ENCODE measurements at regions not wholly inside any gene's neighbourhood (a gene's known extent, or its start where the extent isn't known, plus 50 kb on each side); places are given as distances from the start of the nearest gene placed in this dataset.

GRCh38 chr20:60480950-60481742, 522.9 kb downstream of the CDH26 start:
- 0 out of 4 replicates have a peak, but pooled peaks of 1 of the 2 experiments have one; percentile 6 for TF ChIP-seq RAD21 (IDR thresholded peaks at IDR 0.05 in 1 of 2, conservative IDR thresholded peaks at IDR 0.05 in 1 of 2; ENCODE audit: low read depth in 2 of 2, low read length in 2 of 2)
- TF ChIP-seq CBX5 (IDR thresholded peaks at IDR 0.05; ENCODE audit: low read depth, low read length), result no peak
- no peak for TF ChIP-seq ASH2L (IDR thresholded peaks at IDR 0.05; ENCODE audit: low read length)
- TF ChIP-seq, protein P1, sequence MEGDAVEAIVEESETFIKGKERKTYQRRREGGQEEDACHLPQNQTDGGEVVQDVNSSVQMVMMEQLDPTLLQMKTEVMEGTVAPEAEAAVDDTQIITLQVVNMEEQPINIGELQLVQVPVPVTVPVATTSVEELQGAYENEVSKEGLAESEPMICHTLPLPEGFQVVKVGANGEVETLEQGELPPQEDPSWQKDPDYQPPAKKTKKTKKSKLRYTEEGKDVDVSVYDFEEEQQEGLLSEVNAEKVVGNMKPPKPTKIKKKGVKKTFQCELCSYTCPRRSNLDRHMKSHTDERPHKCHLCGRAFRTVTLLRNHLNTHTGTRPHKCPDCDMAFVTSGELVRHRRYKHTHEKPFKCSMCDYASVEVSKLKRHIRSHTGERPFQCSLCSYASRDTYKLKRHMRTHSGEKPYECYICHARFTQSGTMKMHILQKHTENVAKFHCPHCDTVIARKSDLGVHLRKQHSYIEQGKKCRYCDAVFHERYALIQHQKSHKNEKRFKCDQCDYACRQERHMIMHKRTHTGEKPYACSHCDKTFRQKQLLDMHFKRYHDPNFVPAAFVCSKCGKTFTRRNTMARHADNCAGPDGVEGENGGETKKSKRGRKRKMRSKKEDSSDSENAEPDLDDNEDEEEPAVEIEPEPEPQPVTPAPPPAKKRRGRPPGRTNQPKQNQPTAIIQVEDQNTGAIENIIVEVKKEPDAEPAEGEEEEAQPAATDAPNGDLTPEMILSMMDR (IDR thresholded peaks at IDR 0.05; ENCODE audit: control extremely low read depth in 1 of 3, insufficient read depth in 1 of 3, low read depth in 1 of 3, low read length in 3 of 3), result peak in 2 of 3 experiments; percentile 4 to 15; a peak in 2 of 4 replicates
- no peak overlapping the region for H2BK120ac ChIP-seq (replicated peaks; ENCODE audit: low read depth, low read length)
- no peak overlapping the region for H3K23ac ChIP-seq (ENCODE audit: insufficient read length)
- no peak overlapping the region for H3K56ac ChIP-seq (replicated peaks; ENCODE audit: insufficient read length, low read depth, low read length)
- H3K23me2 ChIP-seq (ENCODE audit: low read depth, low read length), result no peaks in the 10 kb centered on the region
- H4K5ac ChIP-seq (ENCODE audit: insufficient read length, low read depth, low read length), result no peak overlapping the region
- no peak overlapping the region for H4K91ac ChIP-seq (replicated peaks; ENCODE audit: insufficient read length, low read length)
- DNase-seq (ENCODE audit: low read depth in 1 of 2, low spot score in 2 of 2) (no peak), FAIRE-seq (no peak)
- peaks cover 0 to 8% (median under 1%) of the 10 kb centered on the region in 4 experiments; a peak in 1 of 7 replicates for H3K27me3 ChIP-seq (replicated peaks in 1 of 4; ENCODE audit: control insufficient read depth in 3 of 4, extremely low read depth in 1 of 4, insufficient read depth in 3 of 4, low read length in 3 of 4)
- H3K4me2 ChIP-seq (ENCODE audit: insufficient read depth in 1 of 2, low read depth in 2 of 2, low read length in 2 of 2), result no peak overlapping the region
- ChIA-PET POLR2A (ENCODE audit: partially characterized antibody) (no interaction called here), CTCF (ENCODE audit: partially characterized antibody) (interaction anchor here (1.1 to 1.2 kb wide), 3 partner anchors 12 to 423 kb away, joined by 3 read pairs; no protein-coding TSS in a partner anchor)
- peak overlapping the region; percentile 93; the same call in 1 of the 2 replicates for H2AFZ ChIP-seq (ENCODE audit: low read length)
- H3K4me3 ChIP-seq (ENCODE audit: extremely low read depth in 1 of 4, insufficient read depth in 2 of 4, low read depth in 3 of 4, low read length in 4 of 4), result no peak overlapping the region
- no peaks in the 10 kb centered on the region; a peak in 1 of 7 replicates for H3K4me1 ChIP-seq (replicated peaks in 1 of 4; ENCODE audit: control insufficient read depth in 3 of 4, insufficient read depth in 4 of 4, low read length in 3 of 4)
- no peak overlapping the region for H3K27ac ChIP-seq (ENCODE audit: low read depth, low read length)
- H3K14ac ChIP-seq (ENCODE audit: insufficient read length), result no peak overlapping the region
- H4K8ac ChIP-seq (ENCODE audit: extremely low read depth, insufficient read depth, low read length), result no peak overlapping the region
- H3K4ac ChIP-seq (replicated peaks; ENCODE audit: insufficient read length, low read depth, low read length), result no peak overlapping the region
- no peak overlapping the region for H2BK5ac ChIP-seq (ENCODE audit: low read depth, low read length)
- 0 out of 2 replicates have a peak overlapping the region, but pooled peaks have one; percentile 51 for H2BK15ac ChIP-seq (ENCODE audit: low read length)
- no peaks in the 10 kb centered on the region for H3K79me1 ChIP-seq (ENCODE audit: low read depth, low read length)
- H3K9me3 ChIP-seq (ENCODE audit: insufficient read depth in 2 of 2, low read depth in 1 of 2, low read length in 1 of 2), result no peaks in the 10 kb centered on the region
- H3K79me2 ChIP-seq (ENCODE audit: control insufficient read depth in 1 of 2, insufficient read depth in 2 of 2, low read length in 2 of 2), result no peaks in the 10 kb centered on the region
- no peak overlapping the region for H2BK12ac ChIP-seq (ENCODE audit: low read depth, low read length)
- no peaks in the 10 kb centered on the region for H3K36me3 ChIP-seq (ENCODE audit: control insufficient read depth in 2 of 4, insufficient read depth in 4 of 4, low read length in 3 of 4)
- H4K20me1 ChIP-seq (replicated peaks in 1 of 2; ENCODE audit: control insufficient read depth in 1 of 2, insufficient read depth in 2 of 2, low read length in 2 of 2), result no peaks in the 10 kb centered on the region
- H3K18ac ChIP-seq (ENCODE audit: extremely low read depth, low read length), result no peak overlapping the region
- WGBS, 2 experiments (ENCODE audit: extremely low coverage in 1 of 2, insufficient coverage in 1 of 2, insufficient read length in 1 of 2, insufficient replicate concordance in 2 of 2, low coverage in 1 of 2, low lambda C conversion rate in 2 of 2, missing lambda C conversion rate in 1 of 2), result 91% methylated on average over 22 of the region's 25 CpGs; no CpG with 5 or more reads in 1 of the 2 experiments
- H2BK20ac ChIP-seq (ENCODE audit: low read length), result no peak overlapping the region; the same call in 1 of the 2 replicates
- H2AK5ac ChIP-seq (ENCODE audit: low read depth, low read length), result no peak overlapping the region
- no peak overlapping the region for H3K9ac ChIP-seq (replicated peaks in 1 of 4; ENCODE audit: extremely low read depth in 1 of 4, low read depth in 3 of 4, low read length in 3 of 4)

Measured in H1 (cell line).